Choroid plexus epithelial cell (primary cell): ENCODE measurements at regions not wholly inside any gene's neighbourhood (a gene's known extent, or its start where the extent isn't known, plus 50 kb on each side); places are given as distances from the start of the nearest gene placed in this dataset.
"Not testable (repeated sequence)": the region's sequence is repeated elsewhere in the genome, so short reads cannot be mapped to it uniquely, and the experiment has no call there.

Experiments used
- DNase-seq: peaks from one replicate; pipeline ENCODE4 v3.0.0-alpha.2; 2010; ENCODE audit warnings: low read depth
- H3K4me3 ChIP-seq: 2 replicates; pipeline ENCODE4 v1.5.1; 2011; ENCODE audit warnings: low read depth, mild to moderate bottlenecking, control low read depth, low read length, moderate library complexity
- CTCF ChIP-seq: conservative IDR thresholded peaks from 2 replicates; pipeline ENCODE4 v1.5.1; 2011; ENCODE audit warnings: low read depth, mild to moderate bottlenecking, control low read depth, inconsistent platforms, low read length, moderate library complexity

- no peak for TF ChIP-seq CTCF
- DNase-seq, result no peak
- H3K4me3 ChIP-seq, result no peak overlapping the region
Measured at GRCh38 chr9:95696701-95697100, 178.8 kb upstream of the ERCC6L2 start.

GRCh38 chr9:95691435-95691834, 174.7 kb upstream of the PTCH1 start:
- TF ChIP-seq CTCF, result no peak
- no peak for DNase-seq
- no peak overlapping the region for H3K4me3 ChIP-seq

GRCh38 chr9:95689669-95690068, 172.9 kb upstream of the PTCH1 start:
- DNase-seq, result no peak
- TF ChIP-seq CTCF, result no peak
- H3K4me3 ChIP-seq, result no peak overlapping the region

GRCh38 chr9:95684516-95684915, 167.7 kb upstream of the PTCH1 start:
- DNase-seq, result no peak
- no peak overlapping the region for H3K4me3 ChIP-seq
- TF ChIP-seq CTCF, result no peak

GRCh38 chr9:95680306-95680705, 163.5 kb upstream of the PTCH1 start:
- DNase-seq, H3K4me3 ChIP-seq: not testable (repeated sequence)

DNA sequence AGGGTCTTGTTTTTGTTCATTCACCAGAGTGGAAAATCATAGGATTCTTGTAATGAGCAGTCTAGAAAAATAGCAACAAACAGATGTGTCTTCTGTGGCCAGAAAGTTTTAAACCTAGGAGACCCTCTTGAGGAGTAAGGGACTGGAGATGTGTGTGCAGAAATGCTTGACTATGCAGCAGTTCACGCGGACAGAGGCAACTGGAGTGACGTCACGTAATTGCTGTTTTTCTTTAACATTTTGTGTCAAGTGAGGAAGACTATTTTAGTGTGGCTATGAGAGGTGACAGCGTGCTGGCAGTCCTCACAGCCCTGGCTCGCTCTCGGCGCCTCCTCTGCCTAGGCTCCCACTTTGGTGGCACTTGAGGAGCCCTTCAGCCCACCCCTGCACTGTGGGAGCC, 163.1 kb upstream of the PTCH1 start:
- DNase-seq, result no peak
- H3K4me3 ChIP-seq, result no peak overlapping the region
- TF ChIP-seq CTCF, result no peak

GRCh38 chr9:95678759-95679158, 162.0 kb upstream of the PTCH1 start:
- no peak overlapping the region for H3K4me3 ChIP-seq
- no peak for TF ChIP-seq CTCF
- no peak for DNase-seq

- no peak for TF ChIP-seq CTCF
- no peak for DNase-seq
- H3K4me3 ChIP-seq, result no peak overlapping the region
Measured at GRCh38 chr9:95670122-95670521, 153.4 kb upstream of the PTCH1 start.
